SJSA1 (cell line): ENCODE measurements at regions not wholly inside any gene's neighbourhood (a gene's known extent, or its start where the extent isn't known, plus 50 kb on each side); places are given as distances from the start of the nearest gene placed in this dataset.
"Not testable (repeated sequence)": the region's sequence is repeated elsewhere in the genome, so short reads cannot be mapped to it uniquely, and the experiment has no call there.

Experiments
- DNase-seq, 2 experiments: peaks; one replicate each; pipeline ENCODE4 v3.0.0-alpha.2; 2015 to 2020; ENCODE audit warnings: low spot score in 2 of 2, low read depth in 1 of 2
- H3K27ac ChIP-seq: fragments of 250-450 bp; sonication (Bioruptor Pico); 2 replicates; pipeline ENCODE4 v1.5.1; 2020; ENCODE audit warnings: mild to moderate bottlenecking, moderate library complexity
- H3K27me3 ChIP-seq: fragments of 250-450 bp; sonication (Bioruptor Pico); replicated peaks from 2 replicates; pipeline ENCODE4 v1.5.1; 2020; ENCODE audit warnings: mild to moderate bottlenecking, moderate library complexity
- H3K36me3 ChIP-seq: fragments of 250-450 bp; sonication (Bioruptor Pico); 2 replicates; pipeline ENCODE4 v1.5.1; 2020; ENCODE audit warnings: mild to moderate bottlenecking
- H3K4me1 ChIP-seq: fragments of 250-450 bp; sonication (Bioruptor Pico); replicated peaks from 2 replicates; pipeline ENCODE4 v1.6.1; 2021; ENCODE audit warnings: mild to moderate bottlenecking
- H3K4me3 ChIP-seq: fragments of 250-450 bp; sonication (Bioruptor Pico); 2 replicates; pipeline ENCODE4 v1.5.1; 2020; ENCODE audit warnings: mild to moderate bottlenecking
- H3K9me3 ChIP-seq: fragments of 250-450 bp; sonication (Bioruptor Pico); replicated peaks from 2 replicates; pipeline ENCODE4 v1.5.1; 2020; ENCODE audit warnings: mild to moderate bottlenecking

- H3K27ac ChIP-seq, result no peak overlapping the region
- DNase-seq, result no peak
- no peak overlapping the region for H3K4me3 ChIP-seq
- no peaks in the 10 kb centered on the region for H3K27me3 ChIP-seq
- no peaks in the 10 kb centered on the region for H3K4me1 ChIP-seq
- no peaks in the 10 kb centered on the region for H3K9me3 ChIP-seq
- H3K36me3 ChIP-seq, result no peaks in the 10 kb centered on the region
These were observed 142.9 kb downstream of the RNASET2 start for GRCh38 chr6:166813461-166813860.

- no peaks in the 10 kb centered on the region for H3K27me3 ChIP-seq
- no peak for DNase-seq
- H3K4me3 ChIP-seq, result no peak overlapping the region
- no peaks in the 10 kb centered on the region for H3K36me3 ChIP-seq
- no peaks in the 10 kb centered on the region for H3K4me1 ChIP-seq
- H3K9me3 ChIP-seq, result no peaks in the 10 kb centered on the region
- H3K27ac ChIP-seq, result no peak overlapping the region
These were observed 145.5 kb downstream of the RNASET2 start for GRCh38 chr6:166810864-166811263.

- Histone ChIP-seq H3K27ac (no peak overlapping the region), H3K9me3 (0 out of 2 replicates have a peak, but pooled peaks cover 6% of the 10 kb centered on the region), H3K4me1 (no peaks in the 10 kb centered on the region), H3K4me3 (no peak overlapping the region), H3K36me3 (no peaks in the 10 kb centered on the region), H3K27me3 (no peaks in the 10 kb centered on the region)
- no peak for DNase-seq
These were observed 146.6 kb downstream of the RNASET2 start for GRCh38 chr6:166809721-166810120.

- Histone ChIP-seq H3K9me3 (0 out of 2 replicates have a peak, but pooled peaks cover 6% of the 10 kb centered on the region), H3K36me3 (no peaks in the 10 kb centered on the region), H3K27ac (no peak overlapping the region), H3K27me3 (no peaks in the 10 kb centered on the region), H3K4me3 (no peak overlapping the region), H3K4me1 (no peaks in the 10 kb centered on the region)
- no peak for DNase-seq
These were observed 149.2 kb downstream of the RNASET2 start for GRCh38 chr6:166806962-166807757.

- Histone ChIP-seq H3K36me3 (no peaks in the 10 kb centered on the region), H3K27me3 (no peaks in the 10 kb centered on the region), H3K27ac (no peak overlapping the region), H3K9me3 (0 out of 2 replicates have a peak, but pooled peaks cover 6% of the 10 kb centered on the region), H3K4me1 (no peaks in the 10 kb centered on the region), H3K4me3 (no peak overlapping the region)
- DNase-seq, result no peak
These were observed 150.0 kb downstream of the RNASET2 start for GRCh38 chr6:166806217-166806838.

DNA sequence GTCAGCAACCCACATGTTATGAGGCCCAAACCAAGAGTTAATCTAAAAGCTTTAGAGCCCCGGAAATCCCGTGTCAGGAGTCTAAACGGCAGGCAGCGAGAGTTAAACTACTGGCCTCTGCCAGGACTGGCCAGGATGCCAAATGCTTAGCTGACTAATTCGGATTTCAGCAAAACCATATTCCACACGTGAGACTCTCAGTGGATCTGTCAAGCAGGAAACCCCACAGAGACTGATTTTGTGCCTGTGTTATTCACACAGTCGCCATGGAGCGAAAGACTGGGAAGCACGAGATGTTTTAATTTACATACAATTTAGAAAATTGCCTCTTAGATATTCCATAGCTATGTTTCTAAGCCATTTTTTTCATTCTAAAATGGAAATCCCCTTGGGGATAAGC, 152.9 kb downstream of the RNASET2 start:
- H3K4me3 ChIP-seq, result no peak overlapping the region
- no peaks in the 10 kb centered on the region for H3K36me3 ChIP-seq
- DNase-seq, result no peak
- H3K27ac ChIP-seq, result no peak overlapping the region
- H3K4me1 ChIP-seq, result no peaks in the 10 kb centered on the region
- H3K27me3 ChIP-seq, result no peaks in the 10 kb centered on the region
- 0 out of 2 replicates have a peak, but pooled peaks cover 6% of the 10 kb centered on the region for H3K9me3 ChIP-seq

DNA sequence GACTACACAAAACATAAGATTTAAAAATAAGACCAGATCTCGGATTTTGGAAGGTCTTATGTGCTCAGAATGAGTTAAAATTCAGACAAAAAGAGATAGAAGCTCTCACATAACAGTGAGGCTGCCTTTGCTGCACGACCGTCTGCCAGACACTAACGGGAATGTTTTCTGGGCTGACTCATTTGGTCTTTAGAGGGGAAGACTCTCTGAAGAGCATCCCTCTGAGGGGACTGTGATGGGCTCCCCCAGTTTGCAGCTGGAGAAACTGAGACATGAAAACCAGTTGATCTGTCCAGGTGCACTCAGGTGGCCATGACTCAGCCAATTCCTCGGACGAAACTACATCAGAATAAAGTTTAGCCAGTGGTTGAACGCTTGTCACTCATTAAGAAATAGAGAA, 153.9 kb downstream of the RNASET2 start:
- H3K27ac ChIP-seq, result no peak overlapping the region
- H3K36me3 ChIP-seq, result no peaks in the 10 kb centered on the region

GRCh38 chr6:166800137-166800536, 156.2 kb downstream of the RNASET2 start:
- Histone ChIP-seq H3K36me3 (no peaks in the 10 kb centered on the region), H3K27ac (no peak overlapping the region), H3K9me3 (0 out of 2 replicates have a peak, but pooled peaks cover 2% of the 10 kb centered on the region), H3K4me3 (no peak overlapping the region), H3K27me3 (0 out of 2 replicates have a peak, but pooled peaks cover 5% of the 10 kb centered on the region), H3K4me1 (no peaks in the 10 kb centered on the region)
- DNase-seq, result no peak

More for the DNA sequence above, 153.9 kb downstream of the RNASET2 start:
- no peak overlapping the region for H3K4me3 ChIP-seq
- 0 out of 2 replicates have a peak, but pooled peaks cover 3% of the 10 kb centered on the region for H3K27me3 ChIP-seq
- 0 out of 2 replicates have a peak, but pooled peaks cover 6% of the 10 kb centered on the region for H3K9me3 ChIP-seq
- H3K4me1 ChIP-seq, result no peaks in the 10 kb centered on the region
- DNase-seq, result no peak

DNA sequence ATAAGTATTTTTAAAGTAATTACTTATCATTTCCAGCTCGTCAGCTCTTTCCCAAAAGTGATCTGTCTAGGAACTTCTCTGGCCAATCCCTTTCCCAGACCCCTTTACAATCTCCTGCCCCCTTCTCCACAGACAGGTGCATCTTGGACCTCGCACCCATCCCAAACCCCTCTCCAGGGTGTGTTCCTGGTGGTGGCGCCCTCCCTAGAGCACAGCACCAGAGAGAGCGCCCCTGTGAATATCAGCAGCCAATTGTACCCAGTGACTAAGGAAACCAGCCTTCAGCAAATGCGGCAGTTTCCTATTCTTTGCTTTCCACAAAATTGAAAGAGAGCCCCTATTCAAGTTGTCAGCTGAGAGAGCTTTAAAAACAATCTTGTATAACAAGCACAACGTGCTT, 157.7 kb downstream of the RNASET2 start:
- no peaks in the 10 kb centered on the region for H3K9me3 ChIP-seq
- peak in 1 of 2 experiments; percentile 20 for DNase-seq
- H3K4me1 ChIP-seq, result no peaks in the 10 kb centered on the region
- no peaks in the 10 kb centered on the region for H3K36me3 ChIP-seq
- H3K4me3 ChIP-seq, result no peak overlapping the region
- no peak overlapping the region for H3K27ac ChIP-seq
- 0 out of 2 replicates have a peak, but pooled peaks cover 5% of the 10 kb centered on the region for H3K27me3 ChIP-seq

- H3K27ac ChIP-seq, result no peak overlapping the region
- H3K27me3 ChIP-seq, result 0 out of 2 replicates have a peak, but pooled peaks cover 5% of the 10 kb centered on the region
- no peak overlapping the region for H3K4me3 ChIP-seq
- H3K4me1 ChIP-seq, result no peaks in the 10 kb centered on the region
- no peaks in the 10 kb centered on the region for H3K9me3 ChIP-seq
- no peaks in the 10 kb centered on the region for H3K36me3 ChIP-seq
- DNase-seq, result peak in 1 of 2 experiments; percentile 10
These were observed 159.7 kb downstream of the RNASET2 start for GRCh38 chr6:166796610-166797009.

GRCh38 chr6:166795879-166796278, 160.5 kb downstream of the RNASET2 start:
- no peaks in the 10 kb centered on the region for H3K9me3 ChIP-seq
- H3K4me3 ChIP-seq, result no peak overlapping the region
- H3K36me3 ChIP-seq, result no peaks in the 10 kb centered on the region
- 0 out of 2 replicates have a peak, but pooled peaks cover 5% of the 10 kb centered on the region for H3K27me3 ChIP-seq
- no peak for DNase-seq
- H3K27ac ChIP-seq, result no peak overlapping the region
- H3K4me1 ChIP-seq, result no peaks in the 10 kb centered on the region

- not testable (repeated sequence) for H3K9me3 ChIP-seq, DNase-seq
These were observed 163.8 kb upstream of the RPS6KA2 start for GRCh38 chr6:166790808-166791207.

DNA sequence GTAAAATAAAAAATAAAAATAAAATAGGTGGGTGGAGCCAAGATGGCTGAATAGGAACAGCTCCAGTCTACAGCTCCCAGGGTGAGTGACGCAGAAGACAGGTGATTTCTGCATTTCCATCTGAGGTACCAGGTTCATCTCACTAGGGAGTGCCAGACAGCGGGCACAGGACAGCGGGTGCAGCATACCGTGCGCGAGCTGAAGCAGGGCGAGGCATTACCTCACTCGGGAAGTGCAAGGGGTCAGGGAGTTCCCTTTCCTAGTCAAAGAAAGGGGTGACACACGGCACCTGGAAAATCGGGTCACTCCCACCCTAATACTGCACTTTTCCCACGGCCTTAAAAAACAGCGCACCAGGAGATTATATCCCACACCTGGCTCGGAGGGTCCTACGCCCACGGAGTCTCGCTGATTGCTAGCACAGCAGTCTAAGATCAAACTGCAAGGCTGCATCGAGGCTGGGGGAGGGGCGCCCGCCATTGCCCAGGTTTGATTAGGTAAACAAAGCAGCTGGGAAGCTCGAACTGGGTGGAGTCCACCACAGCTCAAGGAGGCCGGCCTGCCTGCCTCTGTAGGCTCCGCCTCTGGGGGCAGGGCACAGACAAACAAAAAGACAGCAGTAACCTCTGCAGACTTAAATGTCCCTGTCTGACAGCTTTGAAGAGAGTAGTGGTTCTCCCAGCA, 161.9 kb upstream of the RPS6KA2 start:
- not testable (repeated sequence) for H3K4me3 ChIP-seq, H3K27me3 ChIP-seq, H3K27ac ChIP-seq, H3K36me3 ChIP-seq, H3K9me3 ChIP-seq, H3K4me1 ChIP-seq
- DNase-seq, result peak in 1 of 2 experiments; percentile 35

More at GRCh38 chr6:166790808-166791207, 163.8 kb upstream of the RPS6KA2 start:
- not testable (repeated sequence) for H3K4me3 ChIP-seq, H3K36me3 ChIP-seq, H3K27me3 ChIP-seq, H3K4me1 ChIP-seq, H3K27ac ChIP-seq
